22Rv1 (cell line): ENCODE measurements at regions not wholly inside any gene's neighbourhood (a gene's known extent, or its start where the extent isn't known, plus 50 kb on each side); places are given as distances from the start of the nearest gene placed in this dataset.

Source experiments
- ZFX ChIP-seq: fragments of 450-650 bp; IDR thresholded peaks from 2 replicates; pipeline ENCODE4 v1.6.1; 2017; ENCODE audit warnings: antibody characterized with exemption, borderline replicate concordance
- TF ChIP-seq, protein P1 (sequence below): fragments of 450-650 bp; IDR thresholded peaks from 2 replicates; pipeline ENCODE4 v1.5.1; 2017; ENCODE audit warnings: mild to moderate bottlenecking

DNA sequence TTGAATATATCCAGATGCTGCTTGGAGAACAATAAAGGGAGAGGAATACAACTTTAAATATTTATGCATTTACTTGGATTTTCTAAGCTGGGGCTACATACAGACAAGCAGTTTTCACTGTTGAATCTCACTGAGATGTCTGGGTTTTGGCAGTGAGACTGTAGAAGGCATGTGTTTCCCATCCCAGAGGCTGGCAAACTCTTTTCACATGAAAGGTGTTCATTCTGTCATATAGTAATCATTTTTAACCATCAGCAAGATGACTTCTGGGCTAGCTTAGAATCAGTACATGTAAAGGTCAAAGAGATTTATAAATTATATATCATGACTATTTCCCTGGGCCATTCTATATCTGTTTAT is 218.7 kb upstream of the SGO1 start:
- TF ChIP-seq, protein P1, sequence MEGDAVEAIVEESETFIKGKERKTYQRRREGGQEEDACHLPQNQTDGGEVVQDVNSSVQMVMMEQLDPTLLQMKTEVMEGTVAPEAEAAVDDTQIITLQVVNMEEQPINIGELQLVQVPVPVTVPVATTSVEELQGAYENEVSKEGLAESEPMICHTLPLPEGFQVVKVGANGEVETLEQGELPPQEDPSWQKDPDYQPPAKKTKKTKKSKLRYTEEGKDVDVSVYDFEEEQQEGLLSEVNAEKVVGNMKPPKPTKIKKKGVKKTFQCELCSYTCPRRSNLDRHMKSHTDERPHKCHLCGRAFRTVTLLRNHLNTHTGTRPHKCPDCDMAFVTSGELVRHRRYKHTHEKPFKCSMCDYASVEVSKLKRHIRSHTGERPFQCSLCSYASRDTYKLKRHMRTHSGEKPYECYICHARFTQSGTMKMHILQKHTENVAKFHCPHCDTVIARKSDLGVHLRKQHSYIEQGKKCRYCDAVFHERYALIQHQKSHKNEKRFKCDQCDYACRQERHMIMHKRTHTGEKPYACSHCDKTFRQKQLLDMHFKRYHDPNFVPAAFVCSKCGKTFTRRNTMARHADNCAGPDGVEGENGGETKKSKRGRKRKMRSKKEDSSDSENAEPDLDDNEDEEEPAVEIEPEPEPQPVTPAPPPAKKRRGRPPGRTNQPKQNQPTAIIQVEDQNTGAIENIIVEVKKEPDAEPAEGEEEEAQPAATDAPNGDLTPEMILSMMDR: no peak
- TF ChIP-seq ZFX: no peak
